GM18873 (cell line): ENCODE measurements at regions not wholly inside any gene's neighbourhood (a gene's known extent, or its start where the extent isn't known, plus 50 kb on each side); places are given as distances from the start of the nearest gene placed in this dataset.

Source experiments
- ATAC-seq: cut with Tn5 transposase; IDR thresholded peaks from one replicate; pipeline ENCODE4 v1.9.1; 2021; ENCODE audit warnings: mild to moderate bottlenecking, moderate library complexity, moderate number of reproducible peaks; ENCODE audit not compliant: unreplicated experiment, low FRiP score

GRCh38 chr2:236671896-236672562 lies 102.4 kb downstream of the ACKR3 start:
- no peak for ATAC-seq

DNA sequence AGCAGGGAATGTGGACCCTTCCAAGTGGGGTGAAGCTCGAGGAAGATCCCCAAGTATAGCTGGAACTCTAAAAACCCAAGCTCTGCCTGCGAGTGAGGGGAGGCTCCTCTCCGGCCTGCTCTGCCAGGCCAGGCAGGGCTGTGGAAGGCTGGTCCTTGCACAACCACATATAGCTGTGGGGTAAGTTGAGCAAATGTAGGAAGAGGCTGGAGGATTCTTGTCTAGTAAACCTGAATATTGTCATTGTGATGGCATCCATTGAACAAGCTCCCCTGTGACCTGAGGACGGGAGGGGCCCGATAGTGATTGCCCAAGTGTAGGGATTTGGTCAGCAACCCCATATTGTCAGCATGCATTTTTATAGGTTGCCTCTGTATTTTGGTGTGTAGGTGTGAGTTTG lies 103.0 kb downstream of the ACKR3 start:
- no peak for ATAC-seq

DNA sequence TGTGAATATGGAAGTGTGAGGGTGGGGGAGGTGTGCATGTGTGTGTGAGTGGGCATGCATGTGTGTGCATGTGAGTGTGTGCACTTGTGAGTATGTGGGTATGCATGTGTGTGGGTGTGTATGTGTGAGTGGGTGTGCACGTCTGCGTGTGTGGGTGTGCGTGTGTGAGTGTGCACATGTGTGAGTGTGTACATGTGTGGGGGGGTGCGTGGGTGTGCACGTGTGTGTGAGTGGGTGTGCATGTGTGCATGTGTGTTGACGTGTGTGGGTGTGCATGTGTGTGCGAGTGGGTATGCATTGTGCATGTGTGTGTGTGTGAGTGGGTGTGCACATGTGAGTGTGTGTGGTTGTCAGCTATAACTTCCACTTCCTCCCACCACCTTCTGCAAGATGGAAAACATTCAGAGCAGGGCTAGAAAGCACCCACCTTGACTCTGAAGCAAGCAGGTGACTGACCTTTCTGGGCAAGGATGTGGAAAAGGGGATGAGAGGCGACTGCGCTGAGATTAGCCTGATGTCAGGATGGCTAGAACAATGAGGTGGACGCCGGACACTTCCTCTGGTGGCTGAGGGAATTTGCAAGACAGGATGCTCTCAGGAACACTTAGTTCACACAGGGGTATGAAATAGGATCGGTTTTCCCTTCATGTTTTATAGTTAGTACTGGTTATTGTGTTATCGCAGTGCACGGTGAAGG lies 103.6 kb downstream of the ACKR3 start:
- no peak for ATAC-seq

- no peak for ATAC-seq
Observed at GRCh38 chr2:236673823-236674185, 104.2 kb downstream of the ACKR3 start.

DNA sequence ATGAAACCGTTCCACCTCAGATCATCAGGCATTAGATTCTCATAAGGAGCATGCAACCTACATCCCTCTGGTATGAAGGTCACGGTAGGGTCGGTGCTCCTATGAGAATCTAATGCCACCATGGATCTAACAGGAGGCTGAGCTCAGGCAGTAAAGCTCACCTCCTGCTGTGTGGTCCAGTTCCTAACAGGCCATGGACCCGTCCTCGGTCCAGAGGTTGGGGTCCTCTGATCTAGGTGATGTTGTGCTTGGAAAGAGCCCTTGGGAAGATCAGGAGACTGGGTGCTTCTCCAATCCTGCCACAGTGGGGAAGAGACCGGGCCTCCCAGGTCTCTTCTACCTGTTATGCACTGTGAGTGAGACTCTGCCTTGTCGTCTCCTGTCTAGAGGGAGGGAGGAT lies 104.6 kb downstream of the ACKR3 start:
- no peak for ATAC-seq

- ATAC-seq, result no peak
Observed at GRCh38 chr2:236674646-236675045, 105.0 kb downstream of the ACKR3 start.

DNA sequence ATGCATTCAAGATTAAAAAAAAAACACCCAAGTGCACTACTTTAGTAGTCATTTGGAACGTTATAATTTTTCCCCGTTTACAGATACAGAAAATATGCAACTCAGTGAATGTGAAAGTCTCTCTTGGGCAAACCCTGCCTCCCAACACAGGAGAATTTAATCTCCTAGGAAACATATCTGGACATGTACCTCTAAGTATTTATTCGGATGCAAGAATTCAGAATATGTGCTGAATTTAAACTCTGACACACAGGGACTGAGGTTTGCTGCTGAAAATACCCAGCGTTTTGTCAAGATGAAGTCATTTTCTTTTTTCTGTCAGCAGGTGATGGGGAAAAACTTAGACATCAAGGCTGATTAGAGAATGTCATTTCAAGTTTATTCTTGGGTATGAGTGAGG lies 105.4 kb downstream of the ACKR3 start:
- ATAC-seq, result no peak

- no peak for ATAC-seq
Observed at GRCh38 chr2:236675526-236675925, 105.9 kb downstream of the ACKR3 start.

DNA sequence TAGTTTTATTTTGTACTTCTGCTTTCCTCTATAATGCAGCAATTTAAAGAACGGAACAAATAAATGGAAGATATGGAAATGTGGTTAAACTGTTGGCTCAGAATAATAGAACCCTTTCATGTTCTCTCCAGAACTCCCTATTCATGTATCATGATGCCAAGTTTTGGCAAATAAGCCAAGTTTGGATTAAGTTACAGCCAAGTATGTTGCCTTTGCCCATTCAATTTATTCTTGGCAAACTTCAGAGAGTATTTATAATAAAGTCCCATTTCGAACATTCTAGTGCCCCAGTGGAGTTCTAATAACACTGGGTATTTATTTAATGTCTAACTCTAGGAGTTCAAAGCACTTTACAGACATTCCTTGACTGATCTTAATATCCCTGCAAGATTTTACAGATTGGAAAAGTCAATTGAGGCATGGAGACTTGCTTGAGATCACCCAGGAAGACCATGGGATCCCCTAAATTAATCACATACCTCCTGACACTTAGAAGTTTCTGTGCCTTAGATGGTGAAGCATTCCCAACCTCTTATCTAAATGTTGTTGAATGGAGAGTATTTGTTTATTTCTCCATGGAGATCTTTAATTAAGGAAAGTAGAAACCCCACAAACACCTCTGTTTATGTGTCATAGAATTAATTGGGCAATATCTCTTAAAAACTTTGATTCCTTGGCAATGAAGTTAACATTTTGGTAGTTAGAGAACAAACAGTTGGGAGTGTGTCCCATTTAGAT lies 106.7 kb downstream of the ACKR3 start:
- no peak for ATAC-seq

GRCh38 chr2:236677368-236677767 lies 107.7 kb downstream of the ACKR3 start:
- no peak for ATAC-seq

DNA sequence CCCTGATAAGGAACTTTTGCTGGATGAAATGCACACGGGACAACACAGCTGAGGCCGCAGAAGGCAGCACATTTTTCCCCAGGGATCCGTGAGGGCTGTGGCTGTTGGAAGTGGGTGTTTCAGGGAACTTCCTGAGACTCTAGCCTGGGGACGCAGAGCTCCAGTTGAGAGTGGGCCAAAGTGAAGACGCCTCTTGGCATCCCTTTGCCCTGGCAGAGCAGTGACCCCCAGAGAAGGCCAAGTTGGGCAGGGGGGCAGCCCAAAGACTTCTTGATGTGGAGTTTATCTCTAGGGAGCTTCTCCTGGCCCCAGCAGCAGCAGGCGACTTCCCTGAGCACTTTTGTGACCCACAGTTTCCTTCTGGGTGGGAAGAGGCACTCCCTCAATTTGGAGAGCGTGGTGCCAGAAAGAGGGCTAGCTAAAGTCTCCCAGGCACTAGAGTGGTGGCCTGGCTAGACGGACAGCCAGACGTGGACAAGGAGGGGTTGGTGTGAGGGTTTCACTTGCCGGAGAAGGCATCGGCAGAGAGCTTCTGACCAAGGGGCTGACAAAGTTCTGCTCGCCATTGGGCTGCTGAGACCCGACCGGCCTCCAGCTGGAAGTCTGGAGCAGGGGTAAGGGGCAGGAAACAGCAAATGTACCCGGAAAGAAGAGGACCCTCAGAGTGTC lies 108.8 kb downstream of the ACKR3 start:
- ATAC-seq, result no peak

- no peak for ATAC-seq
Observed at GRCh38 chr2:236679884-236680860, 110.5 kb downstream of the ACKR3 start.

GRCh38 chr2:236682651-236683422 lies 113.2 kb downstream of the ACKR3 start:
- ATAC-seq, result no peak

DNA sequence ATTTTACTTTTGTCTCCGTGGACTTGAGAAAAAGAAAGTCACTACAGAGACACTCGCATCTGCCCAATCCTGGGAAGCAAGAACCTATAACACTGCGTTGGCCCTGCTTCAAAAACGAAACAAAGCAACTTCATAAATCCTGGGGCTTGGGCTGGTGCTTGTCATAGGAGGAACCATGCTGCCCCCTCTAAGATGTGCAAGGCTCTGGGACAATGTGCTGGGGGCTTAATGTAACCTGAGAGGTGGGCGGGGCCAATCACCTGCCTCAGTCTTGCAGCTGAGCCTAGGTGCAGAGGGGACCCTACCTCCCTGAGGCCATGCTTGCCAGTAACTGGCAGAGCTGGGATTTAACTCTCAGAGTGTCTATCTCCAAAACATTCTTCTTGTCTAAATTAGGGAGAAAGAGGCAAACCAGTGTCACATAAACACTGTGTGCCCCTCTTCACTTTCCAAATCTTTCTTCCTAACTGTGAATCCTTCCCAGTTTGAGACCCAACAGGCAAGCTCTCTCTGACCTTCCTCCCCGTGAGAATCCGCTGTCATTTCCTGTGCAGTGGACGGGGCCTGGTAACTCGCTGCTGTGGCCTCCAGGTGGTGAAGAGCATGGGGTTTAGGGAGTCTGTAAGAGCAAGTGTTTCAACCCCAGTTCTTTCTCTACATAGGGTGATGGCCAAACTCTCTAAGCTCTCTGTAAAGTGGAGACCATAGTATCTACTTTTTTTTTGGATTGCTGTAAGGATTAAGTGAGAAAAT lies 115.1 kb downstream of the ACKR3 start:
- no peak for ATAC-seq

- ATAC-seq, result no peak
Observed at GRCh38 chr2:236685361-236685760, 115.7 kb downstream of the ACKR3 start.

DNA sequence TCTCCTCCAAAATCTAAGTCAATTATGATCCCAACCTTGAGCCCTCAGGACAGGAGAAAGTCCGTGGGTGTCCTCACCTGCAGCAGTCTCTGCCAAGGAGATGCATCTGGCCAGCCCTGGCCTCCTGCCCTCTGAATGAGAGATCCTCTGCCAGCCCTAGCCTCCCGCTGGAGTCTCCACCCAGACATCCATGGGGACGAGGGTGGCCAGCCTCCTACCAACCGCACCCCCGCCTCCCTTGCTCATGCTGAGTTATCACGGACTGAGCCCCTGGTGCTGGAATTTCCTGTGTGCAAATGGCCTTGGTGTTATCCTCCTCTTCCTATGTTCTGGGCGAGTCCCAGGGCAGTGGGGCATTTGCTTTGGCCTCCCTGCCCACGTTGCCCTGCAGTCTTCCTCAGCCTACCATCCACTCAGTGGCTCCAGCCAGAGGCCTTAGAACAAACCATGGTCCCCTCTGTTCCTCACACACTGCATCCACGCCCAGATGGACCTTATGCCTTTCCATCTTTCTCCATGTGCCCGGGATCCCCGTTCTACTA lies 116.4 kb downstream of the ACKR3 start:
- no peak for ATAC-seq

DNA sequence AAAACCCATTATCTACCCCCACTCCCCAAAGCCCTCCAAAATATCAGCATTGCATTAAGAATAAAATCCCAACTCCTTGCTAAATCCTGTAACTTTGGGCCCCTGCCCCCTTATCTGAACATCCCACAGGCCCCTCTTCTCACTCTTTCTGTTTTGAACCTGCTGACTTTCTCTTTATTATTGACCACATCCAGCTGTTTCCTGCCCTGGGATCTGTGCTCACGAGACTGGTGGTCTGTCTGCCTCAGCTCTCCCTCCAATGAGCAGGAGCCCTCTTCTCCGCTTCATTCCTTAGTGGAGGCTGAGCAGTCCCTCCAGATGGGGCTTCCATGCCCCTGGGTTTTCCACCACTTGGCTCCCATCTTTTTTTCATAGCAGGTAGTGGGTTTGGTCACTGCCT lies 116.9 kb downstream of the ACKR3 start:
- ATAC-seq, result no peak

- ATAC-seq, result no peak
Observed at GRCh38 chr2:236687296-236687965, 117.8 kb downstream of the ACKR3 start.
